Smooth muscle cell (in vitro differentiated cells): ENCODE measurements at regions not wholly inside any gene's neighbourhood (a gene's known extent, or its start where the extent isn't known, plus 50 kb on each side); places are given as distances from the start of the nearest gene placed in this dataset.

Experiments
- DNase-seq: peaks from one replicate; lab custom pipeline; 2025; ENCODE audit not compliant: unreplicated experiment; lab: John Stamatoyannopoulos, UW
- H2AFZ ChIP-seq: fragments of 200-600 bp; sonication (generic); 2 replicates; pipeline ENCODE4 v1.6.0; 2016; ENCODE audit warnings: antibody characterized with exemption, low read depth, mild to moderate bottlenecking
- H3F3A ChIP-seq: fragments of 200-600 bp; sonication (generic); 2 replicates; pipeline ENCODE4 v1.6.0; 2017; ENCODE audit warnings: antibody characterized with exemption, low read depth
- H3K27ac ChIP-seq: fragments of 200-600 bp; sonication (generic); 2 replicates; pipeline ENCODE4 v1.5.1; 2016; ENCODE audit warnings: low read depth, mild to moderate bottlenecking
- H3K27me3 ChIP-seq: fragments of 200-600 bp; sonication (generic); 2 replicates; pipeline ENCODE4 v1.6.1; 2016; ENCODE audit warnings: low read depth, mild to moderate bottlenecking
- H3K36me3 ChIP-seq: fragments of 200-600 bp; sonication (generic); 2 replicates; pipeline ENCODE4 v1.5.1; 2016; ENCODE audit warnings: low read depth
- H3K4me1 ChIP-seq: fragments of 200-600 bp; sonication (generic); 2 replicates; pipeline ENCODE4 v1.5.1; 2016; ENCODE audit warnings: low read depth
- H3K4me2 ChIP-seq: fragments of 200-600 bp; sonication (generic); 2 replicates; pipeline ENCODE4 v1.6.0; 2016; ENCODE audit warnings: mild to moderate bottlenecking
- H3K4me3 ChIP-seq: fragments of 200-600 bp; sonication (generic); 2 replicates; pipeline ENCODE4 v1.5.1; 2016; ENCODE audit warnings: mild to moderate bottlenecking
- H3K79me2 ChIP-seq: fragments of 200-600 bp; sonication (generic); 2 replicates; pipeline ENCODE4 v1.6.0; 2016; ENCODE audit warnings: low read depth, mild to moderate bottlenecking
- H3K9ac ChIP-seq: fragments of 200-600 bp; sonication (generic); 2 replicates; pipeline ENCODE4 v1.6.0; 2016; ENCODE audit warnings: low read depth
- H3K9me3 ChIP-seq: fragments of 200-600 bp; sonication (generic); replicated peaks from 2 replicates; pipeline ENCODE4 v1.5.1; 2016; ENCODE audit warnings: low read depth
- H4K20me1 ChIP-seq: fragments of 200-600 bp; sonication (generic); 2 replicates; pipeline ENCODE4 v1.6.0; 2016; ENCODE audit warnings: low read depth
- WGBS: methylation state at CpG from one replicate; pipeline ENCODE4 v1.1.7; 2016; ENCODE audit warnings: low lambda C conversion rate; 5-methylcytosine and 5-hydroxymethylcytosine counted together
- TF ChIP-seq, protein P1 (sequence below): fragments of 200-600 bp; sonication (generic); IDR thresholded peaks from 2 replicates; pipeline ENCODE4 v1.5.1; 2017; ENCODE audit warnings: borderline replicate concordance, mild to moderate bottlenecking, antibody characterized with exemption; ENCODE audit not compliant: insufficient read depth, poor library complexity, severe bottlenecking

DNA sequence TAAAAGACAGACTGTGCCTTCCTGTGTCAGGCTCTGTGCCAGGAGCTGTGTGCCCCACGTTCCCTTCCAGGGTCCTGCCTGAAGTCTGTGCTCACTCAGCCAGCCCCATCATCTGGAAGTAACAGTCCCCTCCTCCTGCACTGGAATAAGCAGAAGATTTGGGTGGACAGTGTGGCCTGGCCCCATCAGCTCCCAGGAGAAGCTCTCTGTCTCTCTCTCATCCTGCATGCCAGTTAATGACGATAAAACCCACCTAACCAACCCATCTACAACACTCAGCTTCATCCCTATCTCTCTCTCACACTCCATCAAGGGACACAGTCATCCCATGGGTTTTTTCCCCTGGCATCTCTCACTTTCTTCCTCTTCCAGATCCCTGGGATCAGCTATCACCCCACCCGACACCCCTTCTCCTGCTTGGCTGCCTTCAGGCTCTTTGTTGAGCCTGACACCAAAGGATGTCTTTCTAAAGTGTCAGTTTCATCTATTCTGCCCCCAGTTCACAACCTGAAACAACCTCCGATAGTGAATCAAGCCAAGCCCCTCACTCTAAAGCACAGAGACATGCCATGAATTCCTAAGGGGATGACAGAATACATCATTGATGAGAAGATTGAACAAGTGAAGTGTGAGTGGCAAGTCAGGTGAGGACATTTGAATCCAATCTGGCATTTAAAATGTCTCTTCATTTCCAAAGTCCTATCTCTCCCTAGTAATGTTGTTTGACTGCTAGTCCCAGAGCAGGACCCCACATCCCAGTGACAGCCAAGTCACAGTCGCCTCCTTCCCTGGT lies 91.4 kb upstream of the TOP3B start:
- Histone ChIP-seq H3K79me2 (no peaks in the 10 kb centered on the region), H3K27ac (no peak overlapping the region), H3K4me3 (no peak overlapping the region), H3K36me3 (no peaks in the 10 kb centered on the region), H3K9ac (no peak overlapping the region), H4K20me1 (no peaks in the 10 kb centered on the region), H3K4me1 (no peaks in the 10 kb centered on the region), H3K9me3 (no peaks in the 10 kb centered on the region), H3K4me2 (no peak overlapping the region), H3F3A (no peaks in the 10 kb centered on the region), H3K27me3 (peaks cover 55% of the 10 kb centered on the region), H2AFZ (no peak overlapping the region)
- WGBS: 72% methylated on average over 5 of the region's 5 CpGs
- TF ChIP-seq, protein P1, sequence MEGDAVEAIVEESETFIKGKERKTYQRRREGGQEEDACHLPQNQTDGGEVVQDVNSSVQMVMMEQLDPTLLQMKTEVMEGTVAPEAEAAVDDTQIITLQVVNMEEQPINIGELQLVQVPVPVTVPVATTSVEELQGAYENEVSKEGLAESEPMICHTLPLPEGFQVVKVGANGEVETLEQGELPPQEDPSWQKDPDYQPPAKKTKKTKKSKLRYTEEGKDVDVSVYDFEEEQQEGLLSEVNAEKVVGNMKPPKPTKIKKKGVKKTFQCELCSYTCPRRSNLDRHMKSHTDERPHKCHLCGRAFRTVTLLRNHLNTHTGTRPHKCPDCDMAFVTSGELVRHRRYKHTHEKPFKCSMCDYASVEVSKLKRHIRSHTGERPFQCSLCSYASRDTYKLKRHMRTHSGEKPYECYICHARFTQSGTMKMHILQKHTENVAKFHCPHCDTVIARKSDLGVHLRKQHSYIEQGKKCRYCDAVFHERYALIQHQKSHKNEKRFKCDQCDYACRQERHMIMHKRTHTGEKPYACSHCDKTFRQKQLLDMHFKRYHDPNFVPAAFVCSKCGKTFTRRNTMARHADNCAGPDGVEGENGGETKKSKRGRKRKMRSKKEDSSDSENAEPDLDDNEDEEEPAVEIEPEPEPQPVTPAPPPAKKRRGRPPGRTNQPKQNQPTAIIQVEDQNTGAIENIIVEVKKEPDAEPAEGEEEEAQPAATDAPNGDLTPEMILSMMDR: no peak
- DNase-seq: no peak

DNA sequence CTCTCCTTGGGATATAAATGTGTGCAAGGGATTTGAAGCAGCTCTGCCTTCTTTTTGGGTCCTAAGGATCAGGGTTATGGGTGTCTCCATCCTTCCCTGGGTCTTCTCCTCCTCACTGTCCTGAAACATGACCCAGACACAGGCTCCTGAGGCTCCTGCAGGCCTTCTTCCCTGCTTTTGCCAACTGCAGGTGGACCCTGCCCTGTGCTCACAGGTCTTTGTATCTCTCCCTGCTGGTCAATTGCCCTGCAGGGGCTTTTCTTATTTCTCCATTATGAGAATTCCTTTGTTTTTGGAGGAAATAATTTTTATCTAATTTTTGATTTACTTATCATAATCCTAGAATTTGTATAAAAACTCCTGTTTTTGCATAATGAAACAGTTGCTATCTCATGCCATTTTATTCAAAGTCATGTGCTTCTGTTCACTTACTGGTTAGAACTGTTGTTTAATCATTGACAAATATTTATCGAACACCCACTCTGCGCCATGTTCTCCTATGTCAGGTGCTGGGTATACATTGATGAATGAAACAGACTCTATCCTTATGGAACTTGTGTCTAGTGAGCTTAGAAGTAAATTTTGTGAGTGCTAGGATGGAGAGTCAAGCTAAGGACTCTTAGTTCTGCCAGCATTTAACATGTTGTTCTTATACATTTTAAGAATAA lies 89.7 kb upstream of the TOP3B start:
- WGBS: 97% methylated on average over 2 of the region's 2 CpGs

DNA sequence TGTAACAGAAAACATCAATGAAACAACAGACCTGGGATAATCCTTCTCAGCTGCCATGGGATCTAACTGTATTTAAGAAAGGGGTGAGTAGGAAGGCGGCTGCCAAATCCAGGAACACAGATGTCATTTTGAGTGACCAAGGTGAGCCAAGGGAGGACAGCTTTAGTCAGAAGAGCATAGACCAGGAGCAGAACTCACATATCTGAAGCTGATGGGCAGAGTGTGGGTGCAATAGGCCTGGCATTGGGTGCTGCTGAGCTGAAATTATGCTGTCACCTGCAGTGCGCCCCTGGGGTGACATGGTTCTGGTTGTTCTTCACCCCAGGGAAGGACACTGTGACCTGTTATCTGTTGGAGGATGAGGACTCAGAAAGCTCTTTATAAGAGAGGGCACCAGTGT lies 88.9 kb upstream of the TOP3B start:
- Histone ChIP-seq H3K36me3 (no peaks in the 10 kb centered on the region), H3K27me3 (peaks cover 68% of the 10 kb centered on the region), H3K4me1 (no peaks in the 10 kb centered on the region), H3K4me2 (no peak overlapping the region), H2AFZ (no peak overlapping the region), H3F3A (no peaks in the 10 kb centered on the region), H3K27ac (no peak overlapping the region), H3K79me2 (no peaks in the 10 kb centered on the region), H3K4me3 (no peak overlapping the region), H3K9ac (no peak overlapping the region), H3K9me3 (no peaks in the 10 kb centered on the region), H4K20me1 (no peaks in the 10 kb centered on the region)
- no peak for DNase-seq
- TF ChIP-seq, protein P1: no peak
- 93% methylated on average over 2 of the region's 2 CpGs for WGBS

More for the DNA sequence above, 89.7 kb upstream of the TOP3B start:
- Histone ChIP-seq H2AFZ (no peak overlapping the region), H3K9me3 (no peaks in the 10 kb centered on the region), H3K4me2 (no peak overlapping the region), H4K20me1 (no peaks in the 10 kb centered on the region), H3K27me3 (peaks cover 61% of the 10 kb centered on the region), H3F3A (no peaks in the 10 kb centered on the region), H3K4me3 (no peak overlapping the region), H3K79me2 (no peaks in the 10 kb centered on the region), H3K9ac (no peak overlapping the region), H3K4me1 (no peaks in the 10 kb centered on the region), H3K27ac (no peak overlapping the region), H3K36me3 (no peaks in the 10 kb centered on the region)
- TF ChIP-seq, protein P1: no peak
- DNase-seq: no peak
